GM12878 (cell line): ENCODE measurements at regions not wholly inside any gene's neighbourhood (a gene's known extent, or its start where the extent isn't known, plus 50 kb on each side); places are given as distances from the start of the nearest gene placed in this dataset.

Source experiments
- ATAC-seq: fragments of 200-7000 bp; cut with Tn5 transposase; 3 replicates; pipeline ENCODE4 v1.9.1; 2020; ENCODE audit warnings: mild to moderate bottlenecking, moderate library complexity
- BruUV-seq: library from RNA; stranded (reverse); fragments of 400-500 nt; replicated peaks from 2 replicates; lab custom pipeline; 2021; lab: Mats Ljungman, UMichigan
- CTCF ChIA-PET: fragments of 300-600 bp; sonication (Branson Sonifier 250); formaldehyde crosslinking; extraction: SDS; loops from one replicate; lab custom pipeline; 2021; ENCODE audit warnings: inconsistent platforms; lab: Yijun Ruan, JAX
- POLR2A ChIA-PET: fragments of 350-600 bp; formaldehyde crosslinking; extraction: SDS; loops from one replicate; lab custom pipeline; 2021; ENCODE audit warnings: inconsistent platforms; lab: Charles Lee
- RAD21 ChIA-PET: fragments of 300-600 bp; sonication (Branson Sonifier 250); formaldehyde crosslinking; loops from one replicate; lab custom pipeline; 2023; ENCODE audit warnings: antibody characterized with exemption; ENCODE audit not compliant: unreplicated experiment; lab: Charles Lee
- SMC1A ChIA-PET: fragments of 300-600 bp; sonication (Branson Sonifier 250); formaldehyde crosslinking; loops from one replicate; lab custom pipeline; 2023; ENCODE audit not compliant: unreplicated experiment, uncharacterized antibody; lab: Charles Lee
- DNase-seq: peaks from one replicate; pipeline ENCODE4 v3.0.0-alpha.2; 2011; ENCODE audit warnings: low read depth, low spot score
- FAIRE-seq: peaks from 3 replicates; lab custom pipeline; 2011; peaks lifted over from hg19 to GRCh38; lab: Jason Lieb, UNC
- H2AFZ ChIP-seq: 2 replicates; pipeline ENCODE4 v1.6.0; 2011; ENCODE audit warnings: low read depth, low read length, control low read depth; ENCODE audit not compliant: control insufficient read depth
- H3K27ac ChIP-seq: 2 replicates; pipeline ENCODE4 v1.5.1; 2011; ENCODE audit warnings: control low read depth; ENCODE audit not compliant: control insufficient read depth, insufficient read depth
- H3K27me3 ChIP-seq, 2 experiments: replicated peaks in 1 of 2; 2 replicates each; pipeline versions ENCODE4 v1.6.0 to v1.6.1; 2011; ENCODE audit warnings: low read length in 1 of 2; ENCODE audit not compliant: control insufficient read depth in 2 of 2, insufficient read depth in 2 of 2
- H3K36me3 ChIP-seq, 2 experiments: 2 replicates each; pipeline ENCODE4 v1.5.1; 2011; ENCODE audit warnings: low read length in 1 of 2; ENCODE audit not compliant: control insufficient read depth in 2 of 2, insufficient read depth in 2 of 2
- H3K4me1 ChIP-seq: 2 replicates; pipeline ENCODE4 v1.6.1; 2011; ENCODE audit warnings: mild to moderate bottlenecking, low read length, moderate library complexity, mixed read lengths; ENCODE audit not compliant: control insufficient read depth, insufficient read depth
- H3K4me2 ChIP-seq: 2 replicates; pipeline ENCODE4 v1.6.0; 2011; ENCODE audit warnings: control low read depth; ENCODE audit not compliant: control insufficient read depth, insufficient read depth
- H3K4me3 ChIP-seq: fragments of 200-600 bp; sonication (generic); 2 replicates; pipeline ENCODE4 v1.5.1; 2016
- H3K79me2 ChIP-seq: 2 replicates; pipeline ENCODE4 v1.6.0; 2011; ENCODE audit warnings: low read length; ENCODE audit not compliant: control insufficient read depth, insufficient read depth
- H3K9ac ChIP-seq: 2 replicates; pipeline ENCODE4 v1.8.0; 2011; ENCODE audit warnings: low read length, control low read depth, mixed read lengths; ENCODE audit not compliant: control insufficient read depth, insufficient read depth
- H3K9me3 ChIP-seq: replicated peaks from 3 replicates; pipeline ENCODE4 v1.5.1; 2011; ENCODE audit warnings: mild to moderate bottlenecking, low read length; ENCODE audit not compliant: control insufficient read depth, insufficient read depth
- H4K20me1 ChIP-seq: 2 replicates; pipeline ENCODE4 v1.6.0; 2011; ENCODE audit not compliant: control insufficient read depth, insufficient read depth
- ATF7 ChIP-seq: fragments of 450-650 bp; IDR thresholded peaks from 2 replicates; pipeline ENCODE4 v1.6.1; 2016; ENCODE audit warnings: low read depth, mild to moderate bottlenecking
- CBFB ChIP-seq: IDR thresholded peaks from 2 replicates; pipeline ENCODE4 v1.6.1; 2016; ENCODE audit warnings: antibody characterized with exemption, low read depth
- CBX3 ChIP-seq: fragments of 200-600 bp; sonication (generic); IDR thresholded peaks from 2 replicates; pipeline ENCODE4 v1.6.1; 2016; ENCODE audit warnings: low read depth, borderline replicate concordance
- CREB1 ChIP-seq: IDR thresholded peaks from 2 replicates; pipeline ENCODE4 v1.6.1; 2012; ENCODE audit warnings: low read depth, mild to moderate bottlenecking, inconsistent platforms
- CREM ChIP-seq: IDR thresholded peaks from 2 replicates; pipeline ENCODE4 v1.6.1; 2014; ENCODE audit warnings: antibody characterized with exemption, low read depth
- DPF2 ChIP-seq: fragments of 450-650 bp; IDR thresholded peaks from 2 replicates; pipeline ENCODE4 v1.6.1; 2017; ENCODE audit warnings: mild to moderate bottlenecking
- EZH2 ChIP-seq: IDR thresholded peaks from 2 replicates; pipeline ENCODE4 v1.6.1; 2012; ENCODE audit warnings: low read depth, mild to moderate bottlenecking, control low read depth, inconsistent platforms, low read length, borderline replicate concordance; ENCODE audit not compliant: control insufficient read depth
- HDGF ChIP-seq: fragments of 450-650 bp; IDR thresholded peaks from 2 replicates; pipeline ENCODE4 v1.6.1; 2016; ENCODE audit warnings: antibody characterized with exemption
- MTA3 ChIP-seq: IDR thresholded peaks from 2 replicates; pipeline ENCODE4 v1.6.1; 2012; ENCODE audit warnings: low read length, inconsistent platforms, borderline replicate concordance
- NFXL1 ChIP-seq: fragments of 450-650 bp; IDR thresholded peaks from 2 replicates; pipeline ENCODE4 v1.6.1; 2017; ENCODE audit warnings: antibody characterized with exemption, mild to moderate bottlenecking, borderline replicate concordance
- SPI1 ChIP-seq: IDR thresholded peaks from 2 replicates; pipeline ENCODE4 v1.6.1; 2011; ENCODE audit warnings: low read depth, mild to moderate bottlenecking, low read length, moderate library complexity, borderline replicate concordance; ENCODE audit not compliant: insufficient read depth
- STAT3 ChIP-seq: IDR thresholded peaks from 2 replicates; pipeline ENCODE4 v1.6.1; 2011; ENCODE audit warnings: low read depth, low read length, improper control_type of control experiment
- SUZ12 ChIP-seq: fragments of 200-600 bp; sonication (generic); IDR thresholded peaks from one replicate; pipeline ENCODE4 v1.6.1; 2018; ENCODE audit warnings: antibody characterized with exemption, mild to moderate bottlenecking; ENCODE audit not compliant: unreplicated experiment
- WRNIP1 ChIP-seq: IDR thresholded peaks from 2 replicates; pipeline ENCODE4 v1.6.1; 2011; ENCODE audit warnings: low read depth, low read length, improper control_type of control experiment, borderline replicate concordance
- ZSCAN29 ChIP-seq: fragments of 450-650 bp; IDR thresholded peaks from 2 replicates; pipeline ENCODE4 v1.6.1; 2017; ENCODE audit warnings: mild to moderate bottlenecking, moderate library complexity
- WGBS: methylation state at CpG from one replicate; pipeline ENCODE4 v1.1.6; 2016; ENCODE audit warnings: low lambda C conversion rate; ENCODE audit not compliant: insufficient replicate concordance, insufficient coverage; ENCODE audit errors: missing lambda C conversion rate; 5-methylcytosine and 5-hydroxymethylcytosine counted together
- in situ Hi-C: fragments of 300-500 bp; cut with MboI; formaldehyde crosslinking; loops from 9 replicates; pipeline ENCODE4 v1.14.3; 2018; ENCODE audit warnings: mixed read lengths
- intact Hi-C: fragments of 100-400 bp; cut with micrococcal nuclease; formaldehyde crosslinking; loops from one replicate; pipeline ENCODE4 v1.14.2; 2022; ENCODE audit not compliant: unreplicated experiment
- TF ChIP-seq, protein P1 (sequence below): fragments of 150-350 bp; IDR thresholded peaks from 2 replicates; pipeline ENCODE4 v1.6.1; 2016; ENCODE audit warnings: low read depth, low read length
- TF ChIP-seq, protein P2 (sequence below): fragments of 450-650 bp; formaldehyde crosslinking; IDR thresholded peaks from 2 replicates; pipeline ENCODE4 v1.5.0; 2022; ENCODE audit warnings: mild to moderate bottlenecking, missing genetic modification characterization

GRCh38 chr16:52247737-52248136 lies 299.2 kb downstream of the TOX3 start:
- WGBS, result 41% methylated on average over 3 of the region's 3 CpGs
- SMC1A ChIA-PET, result interaction anchor here (0.6 kb wide), 1 partner anchor 46 kb away, joined by 3 read pairs; no protein-coding TSS in a partner anchor
- no peak overlapping the region for H3K4me3 ChIP-seq
- POLR2A ChIA-PET, result no interaction called here
- FAIRE-seq, result no peak
- H2AFZ ChIP-seq, result no peak overlapping the region
- no peaks in the 10 kb centered on the region for H3K27me3 ChIP-seq
- H4K20me1 ChIP-seq, result no peaks in the 10 kb centered on the region
- no peaks in the 10 kb centered on the region for H3K79me2 ChIP-seq
- BruUV-seq, result no TSS peak
- in situ Hi-C loops, result no loop called here
- H3K4me2 ChIP-seq, result no peak overlapping the region
- intact Hi-C loops, result no loop called here
- ATAC-seq, result no peak
- DNase-seq, result no peak
- H3K9ac ChIP-seq, result no peak overlapping the region
- no peaks in the 10 kb centered on the region for H3K36me3 ChIP-seq
- CTCF ChIA-PET, result interaction anchor here (0.5 to 2.1 kb wide), 2 partner anchors 10 to 494 kb away, joined by 3 to 5 read pairs; no protein-coding TSS in a partner anchor
- RAD21 ChIA-PET, result no interaction called here
- no peaks in the 10 kb centered on the region for H3K9me3 ChIP-seq
- TF ChIP-seq, protein P1, sequence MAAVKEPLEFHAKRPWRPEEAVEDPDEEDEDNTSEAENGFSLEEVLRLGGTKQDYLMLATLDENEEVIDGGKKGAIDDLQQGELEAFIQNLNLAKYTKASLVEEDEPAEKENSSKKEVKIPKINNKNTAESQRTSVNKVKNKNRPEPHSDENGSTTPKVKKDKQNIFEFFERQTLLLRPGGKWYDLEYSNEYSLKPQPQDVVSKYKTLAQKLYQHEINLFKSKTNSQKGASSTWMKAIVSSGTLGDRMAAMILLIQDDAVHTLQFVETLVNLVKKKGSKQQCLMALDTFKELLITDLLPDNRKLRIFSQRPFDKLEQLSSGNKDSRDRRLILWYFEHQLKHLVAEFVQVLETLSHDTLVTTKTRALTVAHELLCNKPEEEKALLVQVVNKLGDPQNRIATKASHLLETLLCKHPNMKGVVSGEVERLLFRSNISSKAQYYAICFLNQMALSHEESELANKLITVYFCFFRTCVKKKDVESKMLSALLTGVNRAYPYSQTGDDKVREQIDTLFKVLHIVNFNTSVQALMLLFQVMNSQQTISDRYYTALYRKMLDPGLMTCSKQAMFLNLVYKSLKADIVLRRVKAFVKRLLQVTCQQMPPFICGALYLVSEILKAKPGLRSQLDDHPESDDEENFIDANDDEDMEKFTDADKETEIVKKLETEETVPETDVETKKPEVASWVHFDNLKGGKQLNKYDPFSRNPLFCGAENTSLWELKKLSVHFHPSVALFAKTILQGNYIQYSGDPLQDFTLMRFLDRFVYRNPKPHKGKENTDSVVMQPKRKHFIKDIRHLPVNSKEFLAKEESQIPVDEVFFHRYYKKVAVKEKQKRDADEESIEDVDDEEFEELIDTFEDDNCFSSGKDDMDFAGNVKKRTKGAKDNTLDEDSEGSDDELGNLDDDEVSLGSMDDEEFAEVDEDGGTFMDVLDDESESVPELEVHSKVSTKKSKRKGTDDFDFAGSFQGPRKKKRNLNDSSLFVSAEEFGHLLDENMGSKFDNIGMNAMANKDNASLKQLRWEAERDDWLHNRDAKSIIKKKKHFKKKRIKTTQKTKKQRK, result no peak
- TF ChIP-seq CREB1, result no peak
- no peak for TF ChIP-seq MTA3
- no peak for TF ChIP-seq EZH2
- TF ChIP-seq CREM, result no peak
- TF ChIP-seq HDGF, result no peak
- no peak for TF ChIP-seq ATF7
- TF ChIP-seq SPI1, result no peak
- TF ChIP-seq ZSCAN29, result no peak
- no peak for TF ChIP-seq STAT3
- no peak for TF ChIP-seq SUZ12
- no peak for TF ChIP-seq DPF2
- no peak for TF ChIP-seq CBX3
- TF ChIP-seq NFXL1, result no peak
- no peak for TF ChIP-seq CBFB
- TF ChIP-seq, protein P2, sequence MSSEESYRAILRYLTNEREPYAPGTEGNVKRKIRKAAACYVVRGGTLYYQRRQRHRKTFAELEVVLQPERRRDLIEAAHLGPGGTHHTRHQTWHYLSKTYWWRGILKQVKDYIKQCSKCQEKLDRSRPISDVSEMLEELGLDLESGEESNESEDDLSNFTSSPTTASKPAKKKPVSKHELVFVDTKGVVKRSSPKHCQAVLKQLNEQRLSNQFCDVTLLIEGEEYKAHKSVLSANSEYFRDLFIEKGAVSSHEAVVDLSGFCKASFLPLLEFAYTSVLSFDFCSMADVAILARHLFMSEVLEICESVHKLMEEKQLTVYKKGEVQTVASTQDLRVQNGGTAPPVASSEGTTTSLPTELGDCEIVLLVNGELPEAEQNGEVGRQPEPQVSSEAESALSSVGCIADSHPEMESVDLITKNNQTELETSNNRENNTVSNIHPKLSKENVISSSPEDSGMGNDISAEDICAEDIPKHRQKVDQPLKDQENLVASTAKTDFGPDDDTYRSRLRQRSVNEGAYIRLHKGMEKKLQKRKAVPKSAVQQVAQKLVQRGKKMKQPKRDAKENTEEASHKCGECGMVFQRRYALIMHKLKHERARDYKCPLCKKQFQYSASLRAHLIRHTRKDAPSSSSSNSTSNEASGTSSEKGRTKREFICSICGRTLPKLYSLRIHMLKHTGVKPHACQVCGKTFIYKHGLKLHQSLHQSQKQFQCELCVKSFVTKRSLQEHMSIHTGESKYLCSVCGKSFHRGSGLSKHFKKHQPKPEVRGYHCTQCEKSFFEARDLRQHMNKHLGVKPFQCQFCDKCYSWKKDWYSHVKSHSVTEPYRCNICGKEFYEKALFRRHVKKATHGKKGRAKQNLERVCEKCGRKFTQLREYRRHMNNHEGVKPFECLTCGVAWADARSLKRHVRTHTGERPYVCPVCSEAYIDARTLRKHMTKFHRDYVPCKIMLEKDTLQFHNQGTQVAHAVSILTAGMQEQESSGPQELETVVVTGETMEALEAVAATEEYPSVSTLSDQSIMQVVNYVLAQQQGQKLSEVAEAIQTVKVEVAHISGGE (CRISPR knock-in tag), result no peak
- TF ChIP-seq WRNIP1, result no peak
- H3K4me1 ChIP-seq, result no peaks in the 10 kb centered on the region
- H3K27ac ChIP-seq, result no peak overlapping the region
